ENCODE measurements at regions not wholly inside any gene's neighbourhood (a gene's known extent, or its start where the extent isn't known, plus 50 kb on each side); places are given as distances from the start of the nearest gene placed in this dataset.

- TF ChIP-seq, protein P1, sequence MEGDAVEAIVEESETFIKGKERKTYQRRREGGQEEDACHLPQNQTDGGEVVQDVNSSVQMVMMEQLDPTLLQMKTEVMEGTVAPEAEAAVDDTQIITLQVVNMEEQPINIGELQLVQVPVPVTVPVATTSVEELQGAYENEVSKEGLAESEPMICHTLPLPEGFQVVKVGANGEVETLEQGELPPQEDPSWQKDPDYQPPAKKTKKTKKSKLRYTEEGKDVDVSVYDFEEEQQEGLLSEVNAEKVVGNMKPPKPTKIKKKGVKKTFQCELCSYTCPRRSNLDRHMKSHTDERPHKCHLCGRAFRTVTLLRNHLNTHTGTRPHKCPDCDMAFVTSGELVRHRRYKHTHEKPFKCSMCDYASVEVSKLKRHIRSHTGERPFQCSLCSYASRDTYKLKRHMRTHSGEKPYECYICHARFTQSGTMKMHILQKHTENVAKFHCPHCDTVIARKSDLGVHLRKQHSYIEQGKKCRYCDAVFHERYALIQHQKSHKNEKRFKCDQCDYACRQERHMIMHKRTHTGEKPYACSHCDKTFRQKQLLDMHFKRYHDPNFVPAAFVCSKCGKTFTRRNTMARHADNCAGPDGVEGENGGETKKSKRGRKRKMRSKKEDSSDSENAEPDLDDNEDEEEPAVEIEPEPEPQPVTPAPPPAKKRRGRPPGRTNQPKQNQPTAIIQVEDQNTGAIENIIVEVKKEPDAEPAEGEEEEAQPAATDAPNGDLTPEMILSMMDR (IDR thresholded peaks at IDR 0.05 in 4 of 5, conservative IDR thresholded peaks at IDR 0.05 in 1 of 5), result no peak
- no peak for TF ChIP-seq POLR2A (IDR thresholded peaks at IDR 0.05)
These were observed 398.0 kb upstream of the SLC24A2 start for GRCh38 chr9:20186823-20187222.
